HUES48 (cell line): ENCODE measurements at regions not wholly inside any gene's neighbourhood (a gene's known extent, or its start where the extent isn't known, plus 50 kb on each side); places are given as distances from the start of the nearest gene placed in this dataset.
"Not testable (repeated sequence)": the region's sequence is repeated elsewhere in the genome, so short reads cannot be mapped to it uniquely, and the experiment has no call there.

Experiments used
- H3K27ac ChIP-seq: one replicate; pipeline ENCODE4 v1.7.0; 2013; ENCODE audit warnings: low read depth, low read length, inconsistent platforms
- H3K27me3 ChIP-seq: 2 replicates; pipeline ENCODE4 v1.6.1; 2013; ENCODE audit warnings: mild to moderate bottlenecking, low read length; ENCODE audit not compliant: control insufficient read depth, insufficient read depth
- H3K36me3 ChIP-seq: 2 replicates; pipeline ENCODE4 v1.6.1; 2013; ENCODE audit warnings: low read length; ENCODE audit not compliant: control insufficient read depth, insufficient read depth
- H3K4me1 ChIP-seq: 2 replicates; pipeline ENCODE4 v1.6.1; 2013; ENCODE audit warnings: mild to moderate bottlenecking, low read length; ENCODE audit not compliant: control insufficient read depth, insufficient read depth
- H3K4me3 ChIP-seq: 2 replicates; pipeline ENCODE4 v1.5.1; 2013; ENCODE audit warnings: mild to moderate bottlenecking, low read depth, low read length
- H3K9ac ChIP-seq: 2 replicates; pipeline ENCODE4 v1.6.1; 2013; ENCODE audit warnings: mild to moderate bottlenecking, low read depth, low read length, moderate library complexity
- H3K9me3 ChIP-seq: 2 replicates; pipeline ENCODE4 v1.6.1; 2013; ENCODE audit warnings: low read length; ENCODE audit not compliant: control insufficient read depth, insufficient read depth

DNA sequence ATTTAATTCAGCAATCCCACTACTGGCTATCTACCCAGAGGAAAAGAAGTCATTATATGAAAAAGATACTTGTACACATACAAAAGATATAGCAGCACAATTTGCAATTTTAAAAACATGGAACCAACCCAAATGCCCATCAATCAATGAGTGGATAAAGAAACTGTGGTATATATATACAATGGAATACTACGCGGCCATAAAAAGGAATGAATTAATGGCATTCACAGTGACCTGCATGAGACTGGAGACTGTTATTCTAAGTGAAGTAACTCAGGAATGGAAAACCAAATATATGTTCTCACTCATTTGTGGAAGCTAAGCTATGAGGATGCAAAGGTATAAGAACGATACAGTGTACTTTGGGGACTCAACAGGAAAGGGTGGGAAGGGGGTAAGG is 102.8 kb upstream of the KCNMA1 start:
- H3K9me3 ChIP-seq: peaks cover 20% of the 10 kb centered on the region
- not testable (repeated sequence) for H3K36me3 ChIP-seq, H3K4me3 ChIP-seq, H3K4me1 ChIP-seq, H3K9ac ChIP-seq, H3K27ac ChIP-seq, H3K27me3 ChIP-seq

DNA sequence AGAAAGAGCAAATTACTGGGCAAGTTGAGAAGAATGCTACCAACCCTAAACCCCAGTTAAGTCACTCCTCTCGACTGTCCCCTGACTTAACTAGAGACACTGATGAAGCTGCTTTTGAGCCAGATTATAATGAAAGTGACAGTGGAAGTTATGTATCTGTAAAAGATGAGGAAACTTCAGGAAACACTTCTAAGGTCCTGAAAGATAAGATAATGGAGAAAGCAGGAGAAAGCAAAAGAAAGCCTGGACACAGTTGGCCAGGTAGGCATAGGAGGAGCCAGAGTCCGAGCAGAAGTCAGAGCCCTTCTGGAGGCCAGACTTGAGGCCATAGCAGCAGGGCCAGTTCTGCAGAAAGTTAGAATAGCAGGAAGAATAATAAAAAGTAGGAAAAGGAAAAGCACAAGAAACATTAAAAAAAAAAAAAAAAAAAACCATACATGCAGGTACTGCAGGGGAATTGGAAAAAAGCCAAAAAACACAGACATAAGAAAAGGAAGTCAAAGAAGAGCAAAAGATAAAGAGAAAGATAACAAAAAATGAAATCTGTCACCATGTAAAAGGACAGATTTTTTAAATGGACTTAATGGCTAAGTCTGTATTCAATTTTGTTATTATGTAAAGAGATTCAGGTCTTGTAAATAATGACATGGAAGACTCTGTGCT is 101.0 kb upstream of the KCNMA1 start:
- Histone ChIP-seq H3K9me3 (peaks cover 20% of the 10 kb centered on the region), H3K4me3 (no peak overlapping the region), H3K4me1 (no peaks in the 10 kb centered on the region), H3K27me3 (no peaks in the 10 kb centered on the region), H3K9ac (no peak overlapping the region), H3K27ac (no peak overlapping the region), H3K36me3 (no peaks in the 10 kb centered on the region)

DNA sequence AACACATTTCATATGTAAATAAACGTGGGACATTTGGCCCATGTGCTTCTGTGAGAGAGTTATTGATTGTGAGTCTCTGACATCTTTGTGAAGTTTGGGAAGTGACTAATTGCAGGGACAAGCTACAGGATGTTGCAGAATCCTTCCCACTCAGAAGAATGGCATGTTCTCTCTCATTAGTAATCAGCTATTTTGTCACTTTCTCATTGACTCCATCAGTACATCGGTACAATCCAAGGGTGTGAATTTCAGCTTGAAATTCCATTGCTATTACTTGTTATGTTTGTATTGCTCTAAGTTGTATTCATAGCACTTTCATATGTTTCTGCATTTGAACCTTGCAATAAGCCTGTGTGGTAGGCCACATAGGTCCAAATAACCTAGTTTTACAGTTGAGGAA is 100.0 kb upstream of the KCNMA1 start:
- H3K27ac ChIP-seq: no peak overlapping the region

DNA sequence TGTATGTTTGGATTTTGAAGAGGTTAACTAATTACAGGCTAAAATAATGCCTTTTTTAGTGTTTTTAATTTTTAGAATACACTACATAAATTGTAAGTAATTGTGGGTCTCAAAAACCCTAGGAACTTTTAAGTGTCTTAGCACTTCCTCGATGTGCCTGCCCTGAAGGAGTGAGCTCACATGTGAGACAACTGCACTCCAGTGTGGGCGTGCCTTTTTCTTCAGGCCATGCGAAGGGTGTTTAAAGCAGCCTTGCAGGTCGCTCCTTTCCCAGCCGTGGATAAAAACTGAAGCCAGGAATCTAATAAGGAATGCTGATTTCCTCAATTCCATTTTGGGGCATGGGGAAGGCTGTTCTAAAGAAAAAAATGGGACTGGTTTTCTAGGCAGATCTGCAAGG is 97.5 kb upstream of the KCNMA1 start:
- not testable (repeated sequence) for H3K36me3 ChIP-seq

More for the DNA sequence above, 100.0 kb upstream of the KCNMA1 start:
- Histone ChIP-seq H3K4me1 (no peaks in the 10 kb centered on the region), H3K4me3 (no peak overlapping the region), H3K36me3 (no peaks in the 10 kb centered on the region), H3K9ac (no peak overlapping the region), H3K9me3 (peaks cover 20% of the 10 kb centered on the region), H3K27me3 (no peaks in the 10 kb centered on the region; the same call in 1 of the 2 replicates)

DNA sequence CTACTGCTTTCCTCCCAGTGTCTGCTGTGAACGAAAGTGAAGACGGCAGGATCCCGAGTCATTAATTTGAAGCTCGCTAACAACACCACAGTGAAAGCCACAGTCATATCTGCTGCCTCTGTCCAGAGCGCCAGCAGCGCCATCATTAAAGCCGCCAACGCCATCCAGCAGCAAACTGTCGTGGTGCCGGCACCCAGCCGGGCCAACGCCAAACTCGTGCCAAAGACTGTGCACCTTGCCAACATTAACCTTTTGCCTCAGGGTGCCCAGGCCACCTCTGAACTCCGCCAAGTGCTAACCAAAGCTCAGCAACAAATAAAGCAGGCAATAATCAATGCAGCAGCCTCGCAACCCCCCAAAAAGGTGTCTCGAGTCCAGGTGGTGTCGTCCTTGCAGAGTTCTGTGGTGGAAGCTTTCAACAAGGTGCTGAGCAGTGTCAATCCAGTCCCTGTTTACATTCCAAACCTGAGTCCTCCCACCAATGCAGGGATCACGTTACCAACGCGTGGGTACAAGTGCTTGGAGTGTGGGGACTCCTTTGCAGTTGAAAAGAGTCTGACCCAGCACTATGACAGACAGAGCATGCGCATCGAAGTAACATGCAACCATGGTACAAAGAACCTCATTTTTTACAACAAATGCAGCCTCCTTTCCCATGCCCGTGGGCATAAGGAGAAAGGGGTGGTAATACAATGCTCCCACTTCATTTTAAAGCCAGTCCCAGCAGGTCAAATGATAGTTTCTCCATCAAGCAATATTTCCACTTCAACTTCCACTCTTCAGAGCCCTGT is 94.8 kb upstream of the KCNMA1 start:
- no peaks in the 10 kb centered on the region; the same call in 1 of the 2 replicates for H3K27me3 ChIP-seq

More for the DNA sequence above, 97.5 kb upstream of the KCNMA1 start:
- not testable (repeated sequence) for H3K27ac ChIP-seq, H3K4me1 ChIP-seq, H3K9ac ChIP-seq, H3K4me3 ChIP-seq, H3K27me3 ChIP-seq
- H3K9me3 ChIP-seq: peaks cover 12% of the 10 kb centered on the region

DNA sequence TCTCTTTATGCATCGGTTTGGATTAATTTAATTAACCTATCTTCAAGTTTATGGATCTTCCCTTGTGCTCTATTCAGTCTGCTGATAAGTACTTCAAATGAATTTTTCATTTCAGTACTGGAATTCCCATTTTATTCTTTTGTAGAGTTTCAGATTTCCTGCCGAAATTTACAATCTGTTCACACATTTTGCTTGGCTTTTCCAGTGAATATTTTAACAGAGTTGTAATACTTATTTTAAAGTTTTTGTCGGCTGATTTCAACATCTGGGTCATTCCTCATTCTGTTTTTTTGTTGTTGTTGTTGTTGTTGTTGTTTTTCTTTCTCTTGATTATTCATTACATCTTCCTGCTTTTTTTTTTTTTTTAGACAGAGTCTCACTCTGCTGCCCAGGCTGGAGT is 89.9 kb upstream of the KCNMA1 start:
- no peak overlapping the region for H3K9ac ChIP-seq
- no peak overlapping the region for H3K4me3 ChIP-seq
- no peaks in the 10 kb centered on the region for H3K4me1 ChIP-seq
- no peak overlapping the region for H3K27ac ChIP-seq
- H3K27me3 ChIP-seq: no peaks in the 10 kb centered on the region
- no peaks in the 10 kb centered on the region for H3K9me3 ChIP-seq
- no peaks in the 10 kb centered on the region for H3K36me3 ChIP-seq

More for the DNA sequence above, 94.8 kb upstream of the KCNMA1 start:
- Histone ChIP-seq H3K4me1 (no peaks in the 10 kb centered on the region), H3K36me3 (no peaks in the 10 kb centered on the region), H3K9me3 (peaks cover 3% of the 10 kb centered on the region), H3K27ac (no peak overlapping the region), H3K9ac (no peak overlapping the region), H3K4me3 (no peak overlapping the region)

DNA sequence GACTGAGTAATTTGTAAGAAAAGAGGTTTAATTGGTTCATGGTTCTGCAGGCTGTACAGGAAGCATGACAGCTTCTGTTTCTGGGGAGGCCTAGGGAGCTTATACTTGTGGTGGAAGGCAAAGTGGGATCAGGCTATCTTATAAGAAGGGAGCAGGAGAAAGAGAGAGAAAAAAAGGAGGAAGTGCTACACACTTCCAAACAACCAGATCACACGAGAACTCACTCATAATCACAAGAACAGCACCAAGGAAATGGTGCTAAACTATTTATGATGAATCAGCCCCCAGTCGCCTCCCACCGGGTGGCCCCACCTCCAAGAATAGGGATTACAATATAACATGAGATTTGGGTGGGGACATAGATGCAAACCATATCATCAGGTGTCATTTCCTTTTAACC is 89.1 kb upstream of the KCNMA1 start:
- no peak overlapping the region for H3K4me3 ChIP-seq
- H3K9ac ChIP-seq: no peak overlapping the region

DNA sequence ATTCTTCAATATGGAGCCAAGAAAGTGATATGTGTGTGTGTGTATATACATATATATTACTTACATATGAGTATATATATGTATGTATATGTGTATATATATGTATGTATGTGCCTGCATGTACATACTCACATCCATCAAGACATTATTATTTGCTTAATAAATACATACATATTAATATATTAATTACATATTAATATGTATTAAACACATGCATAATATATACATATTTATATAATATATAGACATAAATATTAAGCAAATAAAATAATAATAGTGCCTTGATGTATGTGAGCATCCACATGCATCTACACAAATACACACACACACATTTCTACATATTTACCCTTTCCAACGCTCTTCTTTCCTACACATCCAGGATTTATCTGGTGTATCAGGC is 88.7 kb upstream of the KCNMA1 start:
- no peaks in the 10 kb centered on the region for H3K4me1 ChIP-seq
- no peaks in the 10 kb centered on the region for H3K9me3 ChIP-seq
- H3K9ac ChIP-seq: no peak overlapping the region
- H3K4me3 ChIP-seq: no peak overlapping the region
- no peaks in the 10 kb centered on the region for H3K36me3 ChIP-seq
- H3K27ac ChIP-seq: no peak overlapping the region
- no peaks in the 10 kb centered on the region for H3K27me3 ChIP-seq

More for the DNA sequence above, 89.1 kb upstream of the KCNMA1 start:
- H3K9me3 ChIP-seq: no peaks in the 10 kb centered on the region
- no peaks in the 10 kb centered on the region for H3K36me3 ChIP-seq
- no peak overlapping the region for H3K27ac ChIP-seq
- H3K27me3 ChIP-seq: no peaks in the 10 kb centered on the region
- no peaks in the 10 kb centered on the region for H3K4me1 ChIP-seq

DNA sequence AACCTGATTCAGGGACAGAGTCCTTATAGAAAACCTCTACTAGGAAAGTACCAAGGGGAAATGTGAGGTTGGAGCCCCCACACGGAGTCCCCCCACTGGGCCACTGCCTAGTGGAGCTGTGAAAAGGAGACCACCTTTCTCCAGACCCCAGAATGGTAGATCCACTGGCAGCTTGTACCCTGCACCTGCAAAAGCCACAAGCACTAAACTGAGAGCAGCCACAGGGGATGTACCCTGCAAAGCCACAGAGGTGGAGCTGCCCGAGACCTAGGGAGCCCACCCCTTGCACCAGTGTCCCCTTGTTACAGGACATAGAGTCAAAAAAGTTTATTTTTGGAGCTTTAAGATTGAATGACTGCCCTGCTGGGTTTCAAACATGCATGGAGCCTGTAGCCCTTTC is 87.2 kb upstream of the KCNMA1 start:
- H3K9me3 ChIP-seq: no peaks in the 10 kb centered on the region
- H3K4me1 ChIP-seq: no peaks in the 10 kb centered on the region
- H3K4me3 ChIP-seq: no peak overlapping the region
- H3K9ac ChIP-seq: no peak overlapping the region
- H3K36me3 ChIP-seq: no peaks in the 10 kb centered on the region
- H3K27me3 ChIP-seq: no peaks in the 10 kb centered on the region
- H3K27ac ChIP-seq: no peak overlapping the region

DNA sequence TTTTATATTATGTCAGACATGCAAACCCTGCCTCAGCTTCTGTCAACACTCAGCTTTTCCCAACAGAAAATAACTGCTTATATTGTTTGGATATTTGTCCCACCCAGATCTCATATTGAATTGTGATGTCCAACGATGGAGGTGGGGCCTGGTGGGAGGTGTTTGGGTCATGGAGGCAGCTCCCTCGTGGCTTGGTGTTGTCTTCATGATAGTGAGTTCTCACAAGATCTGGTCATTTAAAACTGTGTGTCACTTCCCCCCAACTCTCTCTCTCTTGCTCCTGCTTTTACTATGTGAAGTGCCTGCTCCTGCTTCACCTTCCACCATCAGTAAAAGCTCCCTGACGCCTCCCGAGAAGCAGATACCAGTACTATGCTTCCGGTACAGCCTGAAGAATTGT is 85.8 kb upstream of the KCNMA1 start:
- no peaks in the 10 kb centered on the region for H3K36me3 ChIP-seq
- H3K27me3 ChIP-seq: no peaks in the 10 kb centered on the region
- no peak overlapping the region for H3K4me3 ChIP-seq
- H3K4me1 ChIP-seq: no peaks in the 10 kb centered on the region
- no peak overlapping the region for H3K9ac ChIP-seq
- no peak overlapping the region for H3K27ac ChIP-seq
- H3K9me3 ChIP-seq: no peaks in the 10 kb centered on the region

DNA sequence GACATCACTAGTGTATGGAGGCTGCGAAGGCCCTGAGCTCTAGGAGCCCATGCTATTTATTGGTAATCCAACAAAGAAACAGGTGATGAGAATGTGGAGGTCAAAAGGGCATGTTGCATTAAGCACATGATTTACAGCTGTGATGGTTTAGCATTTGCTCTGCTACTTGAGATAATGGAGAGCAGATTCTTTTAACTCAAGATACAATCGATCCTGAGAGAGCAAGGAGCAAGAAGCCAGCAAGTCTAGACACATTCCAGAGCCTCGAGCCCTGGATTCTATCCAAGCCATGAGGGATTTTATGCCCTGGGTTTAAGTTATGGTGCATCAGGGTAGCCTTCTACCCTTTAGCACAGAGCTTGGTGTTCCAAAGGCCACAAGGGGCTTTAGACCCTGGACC is 85.3 kb upstream of the KCNMA1 start:
- not testable (repeated sequence) for H3K36me3 ChIP-seq, H3K9me3 ChIP-seq, H3K27me3 ChIP-seq, H3K4me1 ChIP-seq, H3K27ac ChIP-seq, H3K4me3 ChIP-seq, H3K9ac ChIP-seq
